ENCODE measurements at regions not wholly inside any gene's neighbourhood (a gene's known extent, or its start where the extent isn't known, plus 50 kb on each side); places are given as distances from the start of the nearest gene placed in this dataset.

DNA sequence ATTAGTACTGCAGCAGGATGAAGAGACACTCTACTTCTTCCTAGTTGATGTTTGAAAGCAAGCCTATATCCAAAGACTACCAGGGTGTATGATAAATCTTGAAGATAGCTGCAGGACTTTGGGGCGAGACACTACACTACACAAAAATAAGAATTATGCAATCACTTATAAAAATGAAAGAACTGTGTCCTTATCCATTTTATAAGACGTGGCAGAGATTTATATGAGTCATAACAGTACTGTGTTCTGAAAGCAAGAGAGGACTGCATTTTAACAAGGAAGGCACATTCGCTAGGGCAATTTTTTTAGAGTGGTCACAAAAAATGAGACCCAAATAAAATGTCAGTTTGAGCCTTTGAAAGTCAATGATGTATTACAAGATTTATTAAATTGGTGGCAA is 617.0 kb upstream of the LINC00305 start:
- TF ChIP-seq, protein P1, sequence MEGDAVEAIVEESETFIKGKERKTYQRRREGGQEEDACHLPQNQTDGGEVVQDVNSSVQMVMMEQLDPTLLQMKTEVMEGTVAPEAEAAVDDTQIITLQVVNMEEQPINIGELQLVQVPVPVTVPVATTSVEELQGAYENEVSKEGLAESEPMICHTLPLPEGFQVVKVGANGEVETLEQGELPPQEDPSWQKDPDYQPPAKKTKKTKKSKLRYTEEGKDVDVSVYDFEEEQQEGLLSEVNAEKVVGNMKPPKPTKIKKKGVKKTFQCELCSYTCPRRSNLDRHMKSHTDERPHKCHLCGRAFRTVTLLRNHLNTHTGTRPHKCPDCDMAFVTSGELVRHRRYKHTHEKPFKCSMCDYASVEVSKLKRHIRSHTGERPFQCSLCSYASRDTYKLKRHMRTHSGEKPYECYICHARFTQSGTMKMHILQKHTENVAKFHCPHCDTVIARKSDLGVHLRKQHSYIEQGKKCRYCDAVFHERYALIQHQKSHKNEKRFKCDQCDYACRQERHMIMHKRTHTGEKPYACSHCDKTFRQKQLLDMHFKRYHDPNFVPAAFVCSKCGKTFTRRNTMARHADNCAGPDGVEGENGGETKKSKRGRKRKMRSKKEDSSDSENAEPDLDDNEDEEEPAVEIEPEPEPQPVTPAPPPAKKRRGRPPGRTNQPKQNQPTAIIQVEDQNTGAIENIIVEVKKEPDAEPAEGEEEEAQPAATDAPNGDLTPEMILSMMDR (IDR thresholded peaks at IDR 0.05; ENCODE audit: low read depth, low read length) = no peak
- no peak for TF ChIP-seq EZH2phosphoT487 (IDR thresholded peaks at IDR 0.05; ENCODE audit: low read depth)

Data from OCI-LY3 (cell line).